DOHH2 (cell line): ENCODE measurements at regions not wholly inside any gene's neighbourhood (a gene's known extent, or its start where the extent isn't known, plus 50 kb on each side); places are given as distances from the start of the nearest gene placed in this dataset.

Experiments
- CTCF ChIP-seq: fragments of 200-600 bp; sonication (generic); IDR thresholded peaks from one replicate; pipeline ENCODE4 v1.5.1; 2014; ENCODE audit warnings: antibody characterized with exemption, mild to moderate bottlenecking, low read depth, low read length; ENCODE audit not compliant: poor library complexity, severe bottlenecking
- EZH2phosphoT487 ChIP-seq: fragments of 200-600 bp; sonication (generic); IDR thresholded peaks from 2 replicates; pipeline ENCODE4 v1.6.1; 2017; ENCODE audit warnings: borderline replicate concordance, mild to moderate bottlenecking, antibody characterized with exemption, low read length, moderate library complexity, mixed read lengths

GRCh38 chr14:50049093-50049492 lies 67.3 kb downstream of the VCPKMT start:
- TF ChIP-seq CTCF: no peak
- TF ChIP-seq EZH2phosphoT487: no peak
